GM19397 (cell line): ENCODE measurements at regions not wholly inside any gene's neighbourhood (a gene's known extent, or its start where the extent isn't known, plus 50 kb on each side); places are given as distances from the start of the nearest gene placed in this dataset.
"Not testable (repeated sequence)": the region's sequence is repeated elsewhere in the genome, so short reads cannot be mapped to it uniquely, and the experiment has no call there.

Experiments used
- ATAC-seq: cut with Tn5 transposase; IDR thresholded peaks from one replicate; pipeline ENCODE4 v1.9.1; 2021; ENCODE audit warnings: mild to moderate bottlenecking, moderate library complexity; ENCODE audit not compliant: unreplicated experiment

DNA sequence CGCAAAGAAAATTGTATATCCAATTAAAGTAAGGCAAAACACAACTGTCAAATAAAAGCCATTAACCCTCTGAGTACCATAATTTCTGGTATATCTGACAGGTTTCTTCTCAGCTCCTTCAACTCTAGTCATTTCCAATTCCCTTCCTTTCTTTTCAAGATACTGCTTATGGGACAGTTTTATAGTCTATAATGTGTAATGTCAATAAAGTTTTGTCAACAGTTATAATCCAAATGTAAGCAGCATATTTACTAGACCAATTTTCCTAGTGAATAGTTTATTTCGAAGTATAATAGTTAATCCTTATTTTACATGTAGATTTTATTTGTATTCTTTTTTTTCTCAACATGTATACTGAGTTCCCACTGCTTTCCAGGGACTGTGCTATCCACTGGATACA is 1081.8 kb downstream of the EPHA7 start:
- ATAC-seq: no peak

DNA sequence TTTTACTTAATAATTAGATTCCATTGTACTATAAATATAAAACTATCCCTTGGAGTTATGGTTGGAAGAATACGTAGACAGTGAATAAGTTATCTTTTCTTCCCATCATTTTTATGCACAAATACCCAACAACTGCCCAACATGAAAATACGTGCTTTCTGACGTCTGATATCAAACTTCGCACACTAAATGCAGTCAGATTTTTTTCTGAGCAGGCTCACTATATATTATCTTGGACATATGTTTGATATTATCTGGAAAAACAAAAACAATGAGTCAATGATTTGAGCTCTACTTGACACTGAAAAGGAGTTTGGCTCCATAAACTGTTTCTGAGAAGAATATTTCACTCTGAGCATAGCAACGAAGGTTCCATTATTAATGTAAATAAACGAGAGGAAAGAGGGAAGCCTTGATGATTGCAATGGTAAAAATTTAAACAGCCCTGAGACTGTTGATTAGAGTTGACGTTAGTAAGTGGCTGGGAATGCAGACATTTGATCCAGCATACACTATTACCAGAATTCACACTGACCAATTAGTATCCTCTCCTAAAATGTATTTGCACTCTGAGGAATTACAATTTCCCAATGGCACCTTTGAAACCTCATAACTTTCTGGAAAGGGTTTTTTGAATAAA is 1090.0 kb downstream of the EPHA7 start:
- no peak for ATAC-seq

DNA sequence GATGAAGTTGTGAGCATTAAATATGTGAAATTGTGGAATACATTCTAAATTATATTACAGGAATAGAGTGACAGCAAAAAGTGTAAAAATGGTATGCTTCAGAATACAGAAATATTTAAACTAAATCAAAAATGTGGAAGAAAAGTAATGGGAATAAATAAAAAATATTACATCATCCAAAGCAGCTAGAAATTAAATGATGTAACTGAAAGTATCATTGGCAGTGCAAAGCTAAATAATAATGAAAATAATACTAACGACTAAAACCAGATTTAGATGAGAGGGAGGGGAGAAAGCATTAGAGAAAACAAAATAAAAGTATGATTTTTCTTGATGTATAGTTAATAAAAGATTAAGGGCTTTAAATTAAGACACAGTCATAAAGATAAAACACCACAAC is 1104.0 kb downstream of the EPHA7 start:
- ATAC-seq: no peak

DNA sequence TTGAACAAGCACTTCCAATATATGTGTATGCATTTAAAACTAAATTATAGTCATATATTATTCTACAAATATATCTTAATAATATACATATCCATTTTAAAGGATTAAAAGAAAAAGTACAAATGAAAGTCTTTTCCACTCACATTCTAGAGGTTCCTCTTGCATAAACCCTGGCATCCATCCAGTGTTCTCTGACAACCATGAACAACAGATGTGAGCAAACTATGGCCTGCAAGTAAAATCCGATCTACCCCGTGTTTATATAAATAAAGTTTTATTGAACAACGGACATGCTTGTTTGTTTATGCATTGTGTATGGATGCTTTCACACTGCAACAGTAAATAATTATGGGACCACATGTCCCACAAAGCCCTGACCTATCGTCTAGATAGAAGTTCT is 1122.3 kb downstream of the EPHA7 start:
- ATAC-seq: no peak

DNA sequence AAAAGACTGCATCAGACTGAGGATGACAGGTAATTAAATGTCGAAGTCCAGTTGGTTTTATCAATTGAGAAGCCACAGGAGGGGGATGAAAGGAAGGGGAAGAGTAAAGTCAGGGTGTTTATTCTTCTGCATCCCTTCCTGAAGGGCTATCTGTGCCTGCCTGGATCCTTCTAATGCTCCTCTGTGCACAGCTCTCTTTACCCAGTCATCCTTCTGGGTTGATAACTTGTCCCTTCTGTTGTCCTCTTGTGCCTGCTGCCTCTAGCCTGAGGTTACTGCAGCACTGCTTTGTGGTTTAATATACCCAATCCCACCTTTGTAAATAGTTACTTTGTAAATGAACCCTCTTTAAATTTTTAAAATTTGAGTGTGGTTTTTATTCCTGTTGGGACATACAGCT is 1127.3 kb downstream of the EPHA7 start:
- ATAC-seq: no peak

DNA sequence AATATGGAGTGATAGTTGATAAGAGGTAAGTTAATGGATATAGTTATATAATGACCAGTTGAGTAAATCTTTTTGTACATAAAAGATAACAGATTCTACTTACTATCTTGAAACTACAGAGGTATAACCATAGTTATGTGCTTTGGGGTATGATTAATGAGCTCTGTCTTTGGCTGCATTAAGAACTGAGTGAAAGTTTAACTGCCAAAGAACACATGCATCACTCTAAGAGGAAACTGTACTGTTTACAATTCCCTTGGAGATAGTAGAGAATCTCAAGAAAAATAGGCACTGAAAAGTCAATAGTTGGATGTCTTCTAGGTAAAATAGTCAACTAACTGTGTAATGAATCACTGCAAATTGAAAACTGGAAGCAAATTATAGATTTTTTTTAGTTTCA is 1129.5 kb downstream of the EPHA7 start:
- ATAC-seq: no peak

DNA sequence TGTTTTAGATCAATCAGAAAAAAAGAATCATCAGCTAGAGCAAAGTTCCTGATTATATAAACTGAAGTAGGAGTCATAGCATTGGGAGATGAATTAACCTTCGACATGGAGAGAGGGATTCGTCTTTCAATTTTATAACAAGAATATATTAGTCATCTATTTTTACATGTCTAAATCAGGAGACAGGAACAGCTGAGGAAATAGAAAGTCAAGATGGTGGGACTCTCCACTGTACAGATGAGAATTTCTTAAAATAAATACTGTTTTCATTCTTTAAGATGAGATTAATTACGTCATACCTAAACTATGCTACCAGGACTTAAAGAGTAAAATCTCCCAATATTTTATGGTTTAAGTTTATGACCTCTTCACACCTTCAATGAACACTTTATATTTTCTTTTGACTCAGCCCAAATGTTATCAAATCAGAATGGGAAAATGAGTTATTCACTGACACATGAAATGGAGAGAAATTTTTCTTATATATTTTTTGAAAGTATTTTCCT is 1137.7 kb downstream of the EPHA7 start:
- ATAC-seq: no peak

DNA sequence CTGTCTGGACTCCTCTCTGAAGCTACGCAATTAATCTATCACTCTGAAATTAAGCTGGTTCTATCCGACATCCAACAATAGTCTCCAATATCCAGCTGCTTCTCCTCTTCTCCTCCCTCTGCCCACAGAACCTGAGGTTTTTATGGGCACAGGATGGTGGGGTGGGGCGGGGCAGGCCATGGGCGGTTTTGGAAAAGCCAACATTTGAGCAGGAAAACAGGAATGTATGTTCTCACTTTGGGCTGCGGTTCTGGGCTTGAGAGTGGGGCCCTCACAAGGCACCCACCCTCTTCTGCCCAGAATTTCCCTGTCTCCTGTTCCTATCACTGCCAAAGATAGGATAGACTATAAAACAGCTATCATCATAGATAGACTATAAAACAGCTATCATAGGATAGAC is 1144.2 kb downstream of the EPHA7 start:
- ATAC-seq: no peak

DNA sequence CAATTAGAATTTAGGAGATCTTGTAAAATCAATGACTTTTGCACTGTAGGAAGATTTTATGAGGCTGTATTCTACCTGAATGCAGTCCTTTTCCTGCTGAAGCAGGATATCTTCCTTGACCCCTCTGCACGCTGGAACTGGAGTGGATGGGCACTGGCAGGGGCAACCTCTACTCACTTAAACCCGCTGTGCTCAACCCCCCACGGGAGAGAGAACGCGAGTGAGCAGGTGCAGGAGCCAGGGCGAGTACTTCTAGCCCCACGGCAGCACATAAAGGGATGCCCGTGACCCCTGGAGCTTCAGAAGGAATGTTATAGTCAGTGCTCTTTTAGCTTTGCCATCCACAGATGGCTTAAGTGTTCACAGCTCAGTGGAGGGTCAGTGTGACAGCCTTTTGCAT is 1144.8 kb downstream of the EPHA7 start:
- no peak for ATAC-seq

DNA sequence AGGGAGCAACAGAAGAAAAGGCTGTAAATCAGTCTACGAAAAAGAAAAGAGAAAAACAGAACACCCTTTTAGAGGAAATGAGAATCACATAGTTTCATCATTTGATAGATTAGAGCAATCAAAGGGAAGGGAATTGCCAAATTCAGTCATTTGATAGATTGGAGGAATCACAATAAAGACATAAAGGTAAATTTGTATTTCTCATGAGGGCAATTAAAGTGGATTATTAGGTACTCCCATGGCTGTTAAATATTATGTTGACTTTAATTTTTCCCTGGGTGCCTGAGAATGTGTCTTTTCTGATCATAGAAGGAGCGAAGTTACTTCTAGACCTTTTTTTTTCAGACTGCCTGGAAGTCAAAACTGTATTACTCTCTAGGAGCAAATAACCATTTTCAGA is 1145.7 kb downstream of the EPHA7 start:
- no peak for ATAC-seq

DNA sequence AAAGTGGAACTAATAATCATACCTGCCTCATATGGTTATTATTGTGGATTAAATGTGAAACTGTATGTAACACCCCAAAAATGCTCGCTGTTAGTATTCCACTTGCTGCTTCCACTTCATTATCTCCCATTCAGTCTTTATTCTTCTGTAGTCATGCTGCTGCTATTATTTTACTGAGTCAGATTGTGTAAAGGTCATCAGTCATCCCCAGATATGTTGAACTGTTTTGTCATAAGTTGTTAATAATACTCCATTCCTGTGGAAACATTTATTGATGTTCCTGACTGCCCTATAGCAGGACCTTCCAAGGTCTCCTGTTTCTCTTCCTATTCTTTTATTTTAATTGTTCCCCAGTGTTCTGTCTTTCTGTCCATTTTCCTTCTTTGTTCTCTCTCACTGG is 1148.3 kb downstream of the EPHA7 start:
- ATAC-seq: no peak

DNA sequence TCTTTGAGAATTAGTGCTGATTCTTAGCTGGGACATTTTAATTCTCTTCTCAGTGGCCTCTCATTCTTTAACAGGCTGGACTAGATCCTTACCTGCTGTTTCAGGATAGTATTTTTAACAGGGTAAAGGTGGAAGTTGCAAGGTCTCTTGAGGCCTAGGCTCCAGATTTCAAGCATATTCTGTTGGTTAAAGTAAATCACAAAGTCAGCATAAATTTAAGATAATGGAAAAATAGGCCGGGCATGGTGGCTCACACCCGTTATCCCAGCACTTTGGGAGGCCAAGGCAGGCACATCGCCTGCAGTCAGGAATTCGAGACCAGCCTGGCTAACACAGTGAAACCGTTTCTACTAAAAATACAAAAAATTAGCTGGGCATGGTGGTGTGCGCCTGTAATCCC is 1149.0 kb downstream of the EPHA7 start:
- no peak for ATAC-seq

DNA sequence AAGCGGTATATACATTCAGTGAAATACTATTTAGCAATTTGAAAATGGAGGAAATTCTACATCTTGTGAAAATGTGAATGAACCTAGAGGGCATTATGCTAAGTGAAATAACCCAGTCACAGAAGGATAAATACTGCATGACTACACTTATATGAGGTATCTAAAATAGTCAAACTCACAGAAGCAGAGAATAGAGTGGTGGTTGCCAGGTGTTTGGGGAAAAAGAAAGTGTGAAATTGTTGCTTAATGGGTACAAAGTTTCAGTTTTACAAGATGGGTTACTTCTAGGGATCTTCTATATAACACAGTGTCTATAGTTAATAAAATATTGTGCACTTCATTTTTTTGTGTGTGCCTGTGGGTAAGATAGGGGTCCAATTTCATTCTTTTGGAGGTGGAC is 1152.0 kb downstream of the EPHA7 start:
- ATAC-seq: no peak

DNA sequence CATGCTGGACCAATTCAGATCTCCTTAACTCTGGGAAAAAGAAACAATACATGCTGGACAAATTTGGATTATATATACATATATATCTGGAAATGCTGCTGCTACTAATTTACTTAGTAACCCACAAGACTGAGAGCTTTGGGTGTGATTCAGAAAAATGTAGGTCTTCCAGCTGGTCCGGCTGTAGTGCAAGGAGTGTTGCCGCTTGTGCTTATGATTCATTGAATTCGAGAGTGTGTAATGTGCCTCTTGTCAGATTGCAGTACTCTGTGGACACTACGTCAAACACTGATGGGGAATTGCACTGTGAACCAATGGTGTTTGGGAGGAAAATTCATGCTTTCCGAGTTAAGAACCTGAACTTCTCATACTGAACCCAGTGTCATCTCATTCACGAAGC is 1155.5 kb downstream of the EPHA7 start:
- ATAC-seq: no peak

DNA sequence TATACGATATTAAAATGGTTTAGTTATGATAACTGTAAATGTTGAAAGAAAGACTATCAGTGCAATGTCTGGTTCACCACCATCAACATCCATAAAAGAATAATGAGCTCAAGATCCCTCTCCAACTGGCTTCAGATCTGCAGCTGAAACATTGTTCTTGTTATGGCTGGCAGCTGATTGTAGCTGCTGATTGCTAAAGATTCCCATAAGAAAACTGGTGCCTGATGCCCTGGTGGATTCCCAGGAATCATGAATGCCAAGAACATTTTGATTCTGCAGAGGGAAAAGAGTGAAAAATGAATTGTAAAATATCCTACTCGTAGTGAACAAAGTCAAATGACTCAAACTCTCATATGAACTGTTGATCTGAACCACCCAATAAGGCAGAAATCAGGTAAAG is 1160.2 kb downstream of the EPHA7 start:
- no peak for ATAC-seq

DNA sequence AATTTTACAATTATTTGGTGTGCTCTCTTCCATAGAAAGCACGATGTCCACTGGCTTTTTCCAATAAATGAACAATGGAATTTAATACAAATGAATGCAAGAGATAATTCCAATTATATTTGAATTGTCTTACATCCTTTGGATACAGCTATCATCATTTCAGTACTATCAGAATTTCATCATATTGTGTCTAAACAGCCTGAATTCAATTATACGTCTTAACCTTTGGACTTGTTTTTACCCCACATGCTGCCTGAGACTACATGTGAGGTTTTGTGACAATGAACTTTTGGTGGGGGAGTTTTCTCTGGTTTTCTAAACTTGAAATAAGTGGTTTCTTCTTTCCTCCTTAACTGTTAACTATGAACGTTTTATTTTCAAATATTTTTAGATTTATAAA is 1176.0 kb downstream of the EPHA7 start:
- ATAC-seq: no peak

DNA sequence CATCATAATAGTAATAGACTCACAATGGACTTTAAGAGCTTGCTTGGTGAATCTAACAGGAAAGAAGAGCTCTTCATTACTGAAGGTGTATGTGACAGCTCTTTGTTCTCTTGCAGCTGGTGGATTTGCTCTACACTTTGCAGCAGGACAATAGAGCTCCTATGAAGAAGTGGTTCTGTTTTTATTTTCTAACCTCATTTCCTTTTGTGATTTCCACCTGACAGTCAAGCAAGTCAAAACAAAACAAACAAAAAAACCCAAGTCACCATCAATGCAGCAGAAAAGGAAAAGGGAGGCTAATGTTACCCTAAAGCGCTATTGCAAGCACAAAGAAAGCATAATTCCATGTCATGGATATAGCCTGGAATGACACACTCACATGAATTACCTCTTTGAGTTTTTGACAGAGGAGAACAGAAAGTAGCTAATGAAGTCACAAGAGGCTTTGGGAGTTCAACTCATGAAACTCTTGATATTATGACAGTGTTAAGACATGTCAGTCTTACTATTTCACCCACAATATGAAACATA is 1188.1 kb downstream of the EPHA7 start:
- ATAC-seq: no peak

DNA sequence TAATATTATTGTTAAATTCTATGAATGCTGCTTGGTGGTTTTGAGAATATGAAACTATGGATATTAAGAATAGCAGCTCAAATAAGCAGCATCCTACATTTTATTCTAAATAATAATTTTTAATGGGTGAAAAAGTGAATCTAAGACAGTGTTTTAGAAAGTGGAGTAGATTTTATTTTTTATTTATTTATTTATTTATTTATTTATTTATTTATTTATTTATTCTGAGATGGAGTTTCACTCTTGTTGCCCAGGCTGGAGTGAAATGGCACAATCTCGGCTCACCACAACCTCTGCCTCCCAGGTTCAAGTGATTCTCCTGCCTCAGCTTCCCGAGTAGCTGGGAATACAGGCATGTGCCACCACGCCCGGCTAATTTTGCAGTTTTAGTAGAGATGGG is 1199.4 kb downstream of the EPHA7 start:
- not testable (repeated sequence) for ATAC-seq

DNA sequence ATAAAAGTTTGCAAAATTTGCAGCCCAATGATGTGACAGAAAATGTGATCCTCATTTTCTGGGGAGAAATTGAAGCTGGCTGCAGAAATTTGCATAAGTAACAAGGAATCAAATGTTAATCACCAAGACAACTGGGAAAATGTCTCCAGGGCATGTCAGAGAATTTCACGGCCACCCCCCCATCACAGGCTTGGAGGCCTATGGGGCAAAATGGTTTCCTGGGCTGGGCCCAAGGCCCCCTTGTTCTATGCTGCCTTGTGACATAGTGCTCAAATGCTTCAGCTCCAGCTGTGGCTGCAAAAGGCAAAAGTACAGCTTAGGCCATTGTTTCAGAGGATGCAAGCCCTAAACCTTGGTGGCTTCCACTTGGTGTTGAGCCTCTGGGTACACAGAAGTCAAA is 1202.6 kb downstream of the EPHA7 start:
- ATAC-seq: no peak

DNA sequence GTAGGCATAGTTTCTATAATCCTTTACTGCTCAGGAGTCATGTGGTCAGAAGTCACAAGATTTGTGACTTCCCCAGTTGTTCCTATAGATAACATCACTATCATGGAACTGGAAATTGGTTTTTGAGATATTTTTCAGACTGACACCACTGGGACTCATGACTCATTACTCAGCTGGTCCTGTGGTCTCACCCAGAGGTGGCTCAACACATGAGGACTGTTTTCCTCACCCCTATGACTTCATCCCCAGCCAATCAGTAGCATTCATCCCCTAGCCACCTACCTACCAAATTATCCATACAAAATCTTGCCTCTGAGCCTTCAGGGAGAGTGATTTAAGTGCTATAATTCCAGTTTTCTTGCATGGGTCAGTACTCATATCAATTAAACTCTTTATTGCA is 1217.7 kb downstream of the EPHA7 start:
- ATAC-seq: no peak

DNA sequence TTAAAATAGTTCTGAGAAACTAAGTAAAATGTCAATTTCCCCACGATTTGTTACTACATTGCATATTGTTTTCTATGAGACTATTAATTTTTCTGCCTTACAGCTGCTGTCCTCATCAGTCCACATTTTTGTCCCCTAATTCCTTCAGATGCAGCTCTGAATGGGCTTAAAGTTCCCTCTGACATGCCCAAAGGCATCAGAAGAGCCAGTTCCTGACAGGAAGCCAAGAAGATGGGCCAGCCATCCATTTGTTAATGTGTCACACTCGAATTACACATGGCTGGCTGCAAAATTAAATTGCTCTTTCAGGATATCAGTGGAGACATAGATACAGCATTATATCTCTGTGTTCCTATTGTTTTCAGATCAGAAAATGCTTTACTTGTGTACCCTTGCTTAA is 1223.0 kb downstream of the EPHA7 start:
- no peak for ATAC-seq

DNA sequence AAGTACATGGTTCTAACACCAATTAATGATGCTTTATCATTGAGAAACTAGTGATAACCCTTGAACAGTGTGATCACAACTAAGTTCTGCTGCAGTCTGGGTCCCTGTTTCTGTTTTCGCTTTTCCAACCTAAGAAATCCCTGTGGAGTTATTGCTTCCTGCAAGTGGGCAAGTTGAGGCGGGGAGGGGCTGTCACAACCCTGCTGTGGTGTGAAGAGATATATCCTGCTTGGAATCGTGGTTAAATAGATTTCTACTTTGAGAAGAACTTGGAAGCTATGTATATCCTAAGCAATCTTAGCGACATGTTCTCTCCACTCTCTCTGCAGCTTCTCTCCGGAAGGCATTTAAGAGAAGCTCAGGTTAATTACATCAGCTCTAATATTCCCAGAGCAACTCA is 1223.6 kb downstream of the EPHA7 start:
- no peak for ATAC-seq

DNA sequence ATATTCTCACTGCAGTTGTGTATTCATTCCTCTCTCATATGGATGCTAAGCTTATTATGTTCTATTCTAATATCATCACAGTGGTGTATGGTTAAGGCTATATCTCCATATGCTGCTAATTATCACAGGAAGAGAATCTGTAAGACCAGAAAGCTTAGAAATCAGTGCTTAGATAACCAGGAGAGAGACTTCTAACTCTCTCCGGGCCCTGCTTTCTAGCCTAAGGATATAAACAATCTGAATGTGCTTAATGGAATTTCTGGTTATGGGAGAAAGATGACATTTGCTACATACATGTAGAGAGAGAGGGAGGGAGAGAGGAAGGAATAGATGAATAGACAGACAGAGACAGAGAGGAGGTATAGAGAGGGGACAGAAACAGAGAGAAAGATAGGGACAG is 1231.3 kb downstream of the EPHA7 start:
- no peak for ATAC-seq
